Osteoblast (primary cell): ENCODE measurements at regions not wholly inside any gene's neighbourhood (a gene's known extent, or its start where the extent isn't known, plus 50 kb on each side); places are given as distances from the start of the nearest gene placed in this dataset.

ENCODE experiments used
- DNase-seq: peaks from one replicate; pipeline ENCODE4 v3.0.0; 2011; ENCODE audit warnings: low spot score, mixed read lengths; ENCODE audit not compliant: insufficient read length; ENCODE audit errors: missing footprints
- H2AFZ ChIP-seq: 2 replicates; pipeline ENCODE4 v1.6.0; 2011; ENCODE audit warnings: mild to moderate bottlenecking, low read length
- H3K27ac ChIP-seq: 2 replicates; pipeline ENCODE4 v1.5.1; 2011; ENCODE audit warnings: mild to moderate bottlenecking, low read depth, low read length, moderate library complexity
- H3K27me3 ChIP-seq: 2 replicates; pipeline ENCODE4 v1.6.0; 2012; ENCODE audit warnings: mild to moderate bottlenecking, control low read depth, inconsistent platforms, low read length, moderate library complexity; ENCODE audit not compliant: insufficient read depth
- H3K36me3 ChIP-seq: 2 replicates; pipeline ENCODE4 v1.5.1; 2011; ENCODE audit warnings: mild to moderate bottlenecking, low read length, control low read depth, moderate library complexity; ENCODE audit not compliant: insufficient read depth
- H3K4me1 ChIP-seq: 2 replicates; pipeline ENCODE4 v1.5.1; 2011; ENCODE audit warnings: mild to moderate bottlenecking, low read length, control low read depth, moderate library complexity; ENCODE audit not compliant: insufficient read depth
- H3K4me2 ChIP-seq: 2 replicates; pipeline ENCODE4 v1.6.0; 2011; ENCODE audit warnings: mild to moderate bottlenecking, low read length; ENCODE audit not compliant: insufficient read depth
- H3K4me3 ChIP-seq: fragments of 200-600 bp; sonication (generic); 3 replicates; pipeline ENCODE4 v1.5.1; 2012; ENCODE audit warnings: mild to moderate bottlenecking, low read length, inconsistent platforms; ENCODE audit not compliant: insufficient read depth
- H3K79me2 ChIP-seq: 2 replicates; pipeline ENCODE4 v1.6.0; 2012; ENCODE audit warnings: mild to moderate bottlenecking, low read length, control low read depth, inconsistent platforms; ENCODE audit not compliant: insufficient read depth
- H3K9me3 ChIP-seq: 2 replicates; pipeline ENCODE4 v1.5.1; 2011; ENCODE audit warnings: low read depth, low read length, control low read depth
- H4K20me1 ChIP-seq: 2 replicates; pipeline ENCODE4 v1.6.0; 2012; ENCODE audit warnings: mild to moderate bottlenecking, low read length, control low read depth; ENCODE audit not compliant: insufficient read depth
- TF ChIP-seq, protein P1 (sequence below): IDR thresholded peaks from 2 replicates; pipeline ENCODE4 v1.5.1; 2011; ENCODE audit warnings: mild to moderate bottlenecking, low read depth, low read length, moderate library complexity; ENCODE audit errors: extremely low read depth

DNA sequence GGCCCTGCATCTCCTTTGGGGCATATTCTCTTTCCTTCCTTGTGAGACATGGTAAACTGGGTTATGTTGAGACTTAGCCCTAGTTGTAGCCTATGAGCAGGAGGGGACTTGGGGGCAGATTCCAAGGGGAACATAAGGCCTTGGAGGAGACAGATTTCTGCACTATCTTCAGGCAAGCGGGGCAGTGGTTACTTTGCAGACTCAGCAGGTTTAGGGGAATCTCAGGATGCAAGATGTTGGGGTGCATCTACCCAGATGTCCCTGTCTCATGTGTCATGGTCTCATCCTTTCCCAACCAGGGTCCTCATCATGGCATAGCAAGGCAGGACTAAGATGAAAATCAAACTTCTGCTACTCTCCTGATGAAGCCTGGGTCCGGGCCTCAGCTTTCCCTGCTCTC lies 58.6 kb upstream of the PTPRT start:
- H3K36me3 ChIP-seq: no peaks in the 10 kb centered on the region
- no peak overlapping the region for H3K27ac ChIP-seq
- no peaks in the 10 kb centered on the region for H3K9me3 ChIP-seq
- no peak overlapping the region for H3K4me3 ChIP-seq
- no peak overlapping the region for H3K4me2 ChIP-seq
- no peaks in the 10 kb centered on the region for H4K20me1 ChIP-seq
- no peaks in the 10 kb centered on the region for H3K27me3 ChIP-seq
- H3K79me2 ChIP-seq: no peaks in the 10 kb centered on the region
- TF ChIP-seq, protein P1, sequence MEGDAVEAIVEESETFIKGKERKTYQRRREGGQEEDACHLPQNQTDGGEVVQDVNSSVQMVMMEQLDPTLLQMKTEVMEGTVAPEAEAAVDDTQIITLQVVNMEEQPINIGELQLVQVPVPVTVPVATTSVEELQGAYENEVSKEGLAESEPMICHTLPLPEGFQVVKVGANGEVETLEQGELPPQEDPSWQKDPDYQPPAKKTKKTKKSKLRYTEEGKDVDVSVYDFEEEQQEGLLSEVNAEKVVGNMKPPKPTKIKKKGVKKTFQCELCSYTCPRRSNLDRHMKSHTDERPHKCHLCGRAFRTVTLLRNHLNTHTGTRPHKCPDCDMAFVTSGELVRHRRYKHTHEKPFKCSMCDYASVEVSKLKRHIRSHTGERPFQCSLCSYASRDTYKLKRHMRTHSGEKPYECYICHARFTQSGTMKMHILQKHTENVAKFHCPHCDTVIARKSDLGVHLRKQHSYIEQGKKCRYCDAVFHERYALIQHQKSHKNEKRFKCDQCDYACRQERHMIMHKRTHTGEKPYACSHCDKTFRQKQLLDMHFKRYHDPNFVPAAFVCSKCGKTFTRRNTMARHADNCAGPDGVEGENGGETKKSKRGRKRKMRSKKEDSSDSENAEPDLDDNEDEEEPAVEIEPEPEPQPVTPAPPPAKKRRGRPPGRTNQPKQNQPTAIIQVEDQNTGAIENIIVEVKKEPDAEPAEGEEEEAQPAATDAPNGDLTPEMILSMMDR: no peak
- no peak overlapping the region for H2AFZ ChIP-seq
- no peaks in the 10 kb centered on the region for H3K4me1 ChIP-seq
- DNase-seq: no peak

DNA sequence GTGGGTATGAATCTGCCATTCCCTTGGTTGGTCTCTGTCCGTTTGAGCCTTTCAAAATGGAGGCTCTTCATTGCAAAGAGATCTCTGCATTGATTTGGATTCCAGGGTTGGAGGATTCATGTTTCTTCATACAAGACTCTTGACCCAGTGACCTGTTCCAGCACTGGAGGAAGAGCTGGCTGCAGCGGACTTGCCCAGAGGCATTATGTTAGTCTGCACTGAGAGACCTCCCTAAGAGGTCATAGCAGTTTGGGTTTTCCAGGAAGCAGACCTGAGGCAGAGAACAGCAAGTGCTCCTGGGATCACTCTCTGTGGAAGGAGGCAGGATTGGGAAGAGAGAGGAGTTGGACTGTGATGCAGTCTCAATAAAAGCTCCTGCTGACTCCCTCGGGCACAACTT lies 57.7 kb upstream of the PTPRT start:
- no peak overlapping the region for H3K4me3 ChIP-seq
- no peaks in the 10 kb centered on the region for H3K9me3 ChIP-seq
- H3K79me2 ChIP-seq: no peaks in the 10 kb centered on the region
- no peaks in the 10 kb centered on the region for H3K4me1 ChIP-seq
- no peaks in the 10 kb centered on the region for H4K20me1 ChIP-seq
- no peak overlapping the region for H3K27ac ChIP-seq
- H3K27me3 ChIP-seq: no peaks in the 10 kb centered on the region
- no peak overlapping the region for H2AFZ ChIP-seq
- H3K4me2 ChIP-seq: no peak overlapping the region
- TF ChIP-seq, protein P1: no peak
- no peaks in the 10 kb centered on the region for H3K36me3 ChIP-seq
- no peak for DNase-seq

DNA sequence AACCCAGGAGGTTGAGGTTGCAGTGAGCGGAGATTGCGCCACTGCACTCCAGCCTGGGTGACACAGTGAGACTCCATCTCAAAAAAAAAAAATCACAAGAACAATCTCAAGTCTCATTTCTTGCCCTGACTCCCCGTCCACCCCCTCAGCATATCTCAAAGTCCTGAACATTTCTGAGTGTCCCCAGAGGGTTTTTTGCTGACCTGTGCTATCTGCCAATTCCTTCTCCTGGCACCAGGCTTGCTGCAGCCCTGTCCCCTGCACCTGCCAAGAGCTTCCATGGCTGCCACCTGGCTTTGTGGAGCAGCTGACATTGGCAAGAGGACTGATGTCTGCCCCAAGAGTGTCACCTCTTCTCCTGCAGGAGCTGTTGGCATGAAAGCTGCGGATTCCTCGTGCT lies 54.9 kb upstream of the PTPRT start:
- H3K4me2 ChIP-seq: no peak overlapping the region
- H3K9me3 ChIP-seq: no peaks in the 10 kb centered on the region
- TF ChIP-seq, protein P1: no peak
- H3K27me3 ChIP-seq: no peaks in the 10 kb centered on the region
- no peak for DNase-seq
- H3K27ac ChIP-seq: no peak overlapping the region
- H3K4me3 ChIP-seq: no peak overlapping the region
- no peaks in the 10 kb centered on the region for H3K4me1 ChIP-seq
- H3K79me2 ChIP-seq: no peaks in the 10 kb centered on the region
- H4K20me1 ChIP-seq: no peaks in the 10 kb centered on the region
- no peaks in the 10 kb centered on the region for H3K36me3 ChIP-seq
- no peak overlapping the region for H2AFZ ChIP-seq

DNA sequence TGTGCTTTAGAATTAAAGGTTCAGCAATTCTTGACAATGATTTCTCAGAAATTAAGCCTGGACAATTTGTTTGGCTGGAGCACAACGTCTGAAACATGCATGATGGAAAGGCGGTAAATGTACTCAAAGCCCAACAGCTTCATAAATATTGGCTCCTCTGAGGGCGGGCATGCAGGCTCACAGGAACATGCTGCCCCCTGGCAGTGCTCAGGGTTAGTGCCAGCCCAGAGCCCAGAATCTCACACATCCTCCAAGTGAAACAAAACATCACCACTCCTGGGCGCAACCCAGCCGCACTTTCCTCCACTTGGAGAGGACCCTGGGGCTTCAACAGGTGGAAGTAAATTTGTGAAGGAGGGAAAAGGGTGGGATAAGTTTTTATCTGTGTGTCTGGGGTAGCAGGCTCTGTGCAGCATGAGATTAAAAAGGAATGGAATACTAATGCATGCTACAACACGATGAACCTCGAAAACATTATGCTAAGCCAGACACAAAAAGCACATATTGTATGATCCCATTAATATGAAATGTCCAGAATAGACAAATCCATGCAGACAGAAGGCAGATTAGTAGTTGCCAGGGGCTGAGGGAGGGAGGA lies 54.1 kb upstream of the PTPRT start:
- Histone ChIP-seq H3K4me2 (no peak overlapping the region), H3K4me1 (no peaks in the 10 kb centered on the region), H3K27ac (no peak overlapping the region), H3K27me3 (no peaks in the 10 kb centered on the region), H3K79me2 (no peaks in the 10 kb centered on the region), H3K36me3 (no peaks in the 10 kb centered on the region), H4K20me1 (no peaks in the 10 kb centered on the region), H2AFZ (no peak overlapping the region), H3K9me3 (no peaks in the 10 kb centered on the region), H3K4me3 (no peak overlapping the region)
- DNase-seq: no peak
- TF ChIP-seq, protein P1: peak; percentile 12
